ENCODE measurements at regions not wholly inside any gene's neighbourhood (a gene's known extent, or its start where the extent isn't known, plus 50 kb on each side); places are given as distances from the start of the nearest gene placed in this dataset.

DNA sequence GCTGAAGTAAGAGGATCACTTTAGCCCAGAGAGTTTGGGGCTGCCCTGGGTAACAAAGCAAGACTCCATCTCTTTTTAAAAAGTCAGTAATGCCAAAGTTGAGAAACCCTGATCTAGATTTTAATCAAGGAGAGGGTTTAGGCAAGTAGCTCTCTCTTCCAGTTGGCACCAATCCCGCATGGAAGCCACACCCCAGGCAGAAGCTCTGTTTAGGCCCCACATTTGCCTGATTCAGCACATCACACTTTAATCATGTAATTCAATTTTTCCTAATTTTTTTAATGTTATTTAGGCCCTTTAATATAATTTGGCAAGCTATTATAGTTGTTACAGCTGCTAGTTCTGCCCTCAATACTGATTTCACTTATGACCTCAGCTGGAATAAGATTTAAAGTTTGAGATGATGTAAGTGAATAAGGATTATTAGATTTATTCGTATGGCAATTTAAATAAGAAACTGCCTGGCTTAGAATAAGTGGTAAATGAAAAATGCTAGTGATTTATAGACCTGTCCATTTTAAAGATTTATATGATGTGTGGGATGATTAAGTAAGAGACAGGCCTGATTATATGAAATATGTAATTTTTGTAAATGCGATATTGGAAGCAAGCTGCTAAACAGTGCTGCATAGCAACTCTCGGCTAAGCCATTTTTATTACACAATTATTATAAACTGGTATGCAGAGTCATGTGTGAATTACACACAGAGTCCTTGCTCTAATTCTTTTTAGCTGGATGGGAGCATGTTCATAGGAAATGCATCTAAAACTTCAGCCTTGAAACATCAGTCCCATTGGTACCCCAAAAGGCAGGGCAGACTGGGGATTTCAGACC, 80.2 kb upstream of the NFE2L3 start:
- CTCF ChIA-PET = interaction anchor here (1.0 kb wide), 1 partner anchor 19 kb away, joined by 3 read pairs; no protein-coding TSS in a partner anchor
- no peaks in the 10 kb centered on the region for H4K20me1 ChIP-seq (ENCODE audit: insufficient read depth)
- no peaks in the 10 kb centered on the region for H3K79me2 ChIP-seq (ENCODE audit: insufficient read depth, low read length)
- POLR2A ChIA-PET = no interaction called here
- H3K9me2 ChIP-seq (ENCODE audit: insufficient read depth) = no peaks in the 10 kb centered on the region
- H3K4me1 ChIP-seq (ENCODE audit: control insufficient read depth in 1 of 2, insufficient read depth in 2 of 2, low read length in 2 of 2) = no peaks in the 10 kb centered on the region
- H3K4me3 ChIP-seq (replicated peaks in 1 of 2; ENCODE audit: low read depth in 1 of 2, low read length in 2 of 2) = no peak overlapping the region
- H3K9me3 ChIP-seq (ENCODE audit: control insufficient read depth in 1 of 2, insufficient read depth in 1 of 2, low read depth in 1 of 2, low read length in 2 of 2) = no peaks in the 10 kb centered on the region
- ATAC-seq = no peak
- H3K4me2 ChIP-seq (ENCODE audit: low read length) = no peak overlapping the region
- no peak overlapping the region for H3K27ac ChIP-seq (ENCODE audit: low read depth, low read length)
- RAD21 ChIA-PET (ENCODE audit: low non-redundant PET in 1 of 2, low total read pairs in 2 of 2, uncharacterized antibody in 2 of 2, unreplicated experiment in 2 of 2) = no interaction called here
- no peak for DNase-seq (ENCODE audit: low read depth, low spot score)
- intact Hi-C loops (cut with micrococcal nuclease) = no loop called here
- no peaks in the 10 kb centered on the region for H3K27me3 ChIP-seq (ENCODE audit: insufficient read depth, low read length)
- H3K9ac ChIP-seq (ENCODE audit: low read length) = no peak overlapping the region
- H3K36me3 ChIP-seq (ENCODE audit: control insufficient read depth in 1 of 2, insufficient read depth in 2 of 2, low read length in 2 of 2) = no peaks in the 10 kb centered on the region
- TF ChIP-seq FOSL1 (IDR thresholded peaks at IDR 0.05; ENCODE audit: low read depth) (no peak), YY1 (IDR thresholded peaks at IDR 0.05; ENCODE audit: extremely low read depth, insufficient replicate concordance, low read depth, low read length) (no peak), SIN3A (IDR thresholded peaks at IDR 0.05; ENCODE audit: low read depth) (no peak)
- no peak overlapping the region for H2AFZ ChIP-seq (ENCODE audit: low read depth, low read length, poor library complexity, severe bottlenecking)
- BruUV-seq (replicated peaks) = no TSS peak

DNA sequence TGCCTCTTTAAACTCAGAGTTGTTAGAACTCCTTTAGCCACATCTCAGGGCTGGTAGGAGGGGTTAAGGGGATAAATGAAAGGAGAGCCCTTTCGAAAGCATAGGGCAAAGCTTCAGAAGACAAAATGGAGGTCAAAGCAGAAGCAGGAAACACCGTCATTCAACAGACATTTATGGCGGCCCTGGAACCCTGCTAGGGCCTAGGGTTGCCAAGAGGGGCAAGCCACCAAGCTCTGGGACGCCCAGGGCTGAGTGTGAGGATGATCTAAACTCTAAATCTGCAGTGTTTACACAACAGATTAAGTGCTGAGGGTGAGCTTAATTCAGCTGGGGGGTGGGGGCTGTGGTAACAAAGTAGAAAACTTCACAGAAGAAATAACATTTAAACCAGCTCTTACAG, 79.0 kb upstream of the NFE2L3 start:
- Histone ChIP-seq H3K4me1 (ENCODE audit: control insufficient read depth in 1 of 2, insufficient read depth in 2 of 2, low read length in 2 of 2) (no peaks in the 10 kb centered on the region), H4K20me1 (ENCODE audit: insufficient read depth) (no peaks in the 10 kb centered on the region), H3K79me2 (ENCODE audit: insufficient read depth, low read length) (no peaks in the 10 kb centered on the region), H3K27ac (ENCODE audit: low read depth, low read length) (no peak overlapping the region), H3K9me3 (ENCODE audit: control insufficient read depth in 1 of 2, insufficient read depth in 1 of 2, low read depth in 1 of 2, low read length in 2 of 2) (no peaks in the 10 kb centered on the region), H3K4me2 (ENCODE audit: low read length) (no peak overlapping the region), H2AFZ (ENCODE audit: low read depth, low read length, poor library complexity, severe bottlenecking) (no peak overlapping the region), H3K9ac (ENCODE audit: low read length) (no peak overlapping the region), H3K9me2 (ENCODE audit: insufficient read depth) (no peaks in the 10 kb centered on the region), H3K36me3 (ENCODE audit: control insufficient read depth in 1 of 2, insufficient read depth in 2 of 2, low read length in 2 of 2) (no peaks in the 10 kb centered on the region), H3K4me3 (replicated peaks in 1 of 2; ENCODE audit: low read depth in 1 of 2, low read length in 2 of 2) (no peak overlapping the region), H3K27me3 (ENCODE audit: insufficient read depth, low read length) (no peaks in the 10 kb centered on the region)
- DNase-seq (ENCODE audit: low read depth, low spot score) = no peak
- RAD21 ChIA-PET (ENCODE audit: low non-redundant PET in 1 of 2, low total read pairs in 2 of 2, uncharacterized antibody in 2 of 2, unreplicated experiment in 2 of 2) = no interaction called here
- POLR2A ChIA-PET = no interaction called here
- ATAC-seq = no peak
- TF ChIP-seq ZNF274 (IDR thresholded peaks at IDR 0.05; ENCODE audit: low read depth, low read length) = no peak
- no peak for TF ChIP-seq FOSL1 (IDR thresholded peaks at IDR 0.05; ENCODE audit: low read depth)
- TF ChIP-seq POLR2A (IDR thresholded peaks at IDR 0.05; ENCODE audit: borderline replicate concordance, extremely low read depth, insufficient read depth, insufficient read length) = no peak
- TF ChIP-seq, protein P1, sequence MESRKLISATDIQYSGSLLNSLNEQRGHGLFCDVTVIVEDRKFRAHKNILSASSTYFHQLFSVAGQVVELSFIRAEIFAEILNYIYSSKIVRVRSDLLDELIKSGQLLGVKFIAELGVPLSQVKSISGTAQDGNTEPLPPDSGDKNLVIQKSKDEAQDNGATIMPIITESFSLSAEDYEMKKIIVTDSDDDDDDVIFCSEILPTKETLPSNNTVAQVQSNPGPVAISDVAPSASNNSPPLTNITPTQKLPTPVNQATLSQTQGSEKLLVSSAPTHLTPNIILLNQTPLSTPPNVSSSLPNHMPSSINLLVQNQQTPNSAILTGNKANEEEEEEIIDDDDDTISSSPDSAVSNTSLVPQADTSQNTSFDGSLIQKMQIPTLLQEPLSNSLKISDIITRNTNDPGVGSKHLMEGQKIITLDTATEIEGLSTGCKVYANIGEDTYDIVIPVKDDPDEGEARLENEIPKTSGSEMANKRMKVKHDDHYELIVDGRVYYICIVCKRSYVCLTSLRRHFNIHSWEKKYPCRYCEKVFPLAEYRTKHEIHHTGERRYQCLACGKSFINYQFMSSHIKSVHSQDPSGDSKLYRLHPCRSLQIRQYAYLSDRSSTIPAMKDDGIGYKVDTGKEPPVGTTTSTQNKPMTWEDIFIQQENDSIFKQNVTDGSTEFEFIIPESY (IDR thresholded peaks at IDR 0.05; ENCODE audit: extremely low read depth, insufficient replicate concordance, low read length) = no peak
- no peak for TF ChIP-seq RAD21 (IDR thresholded peaks at IDR 0.05; ENCODE audit: low read depth)
- no peak for TF ChIP-seq SIN3A (IDR thresholded peaks at IDR 0.05; ENCODE audit: low read depth)
- TF ChIP-seq, protein P2, sequence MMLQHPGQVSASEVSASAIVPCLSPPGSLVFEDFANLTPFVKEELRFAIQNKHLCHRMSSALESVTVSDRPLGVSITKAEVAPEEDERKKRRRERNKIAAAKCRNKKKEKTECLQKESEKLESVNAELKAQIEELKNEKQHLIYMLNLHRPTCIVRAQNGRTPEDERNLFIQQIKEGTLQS (IDR thresholded peaks at IDR 0.05) = no peak
- no peak for TF ChIP-seq CEBPB (IDR thresholded peaks at IDR 0.05; ENCODE audit: low read depth)
- CTCF ChIA-PET = no interaction called here
- BruUV-seq (replicated peaks) = no TSS peak
- intact Hi-C loops (cut with micrococcal nuclease) = no loop called here

Measured in HCT116 (cell line).